ENCODE measurements at regions not wholly inside any gene's neighbourhood (a gene's known extent, or its start where the extent isn't known, plus 50 kb on each side); places are given as distances from the start of the nearest gene placed in this dataset.
"Not testable (repeated sequence)": the region's sequence is repeated elsewhere in the genome, so short reads cannot be mapped to it uniquely, and the experiment has no call there.

DNA sequence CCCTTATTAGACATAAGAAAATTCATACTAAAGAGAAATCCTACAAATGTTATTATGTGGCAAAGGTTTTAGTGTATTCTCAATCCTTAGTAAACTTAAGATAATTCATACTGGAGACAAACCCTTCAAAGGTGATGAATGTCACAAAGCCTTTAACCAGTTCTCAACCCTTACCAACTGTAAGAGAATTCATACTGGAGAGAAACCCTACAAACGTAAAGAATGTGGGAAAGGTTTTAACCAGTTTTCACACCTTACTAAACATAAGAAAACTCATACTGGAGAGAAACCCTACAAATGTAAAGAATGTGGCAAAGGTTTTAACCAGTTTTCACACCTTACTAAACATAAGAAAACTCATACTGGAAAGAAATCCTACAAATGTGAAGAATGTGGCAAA lies 93.2 kb downstream of the ZNF680 start:
- DNase-seq: no peak

DNA sequence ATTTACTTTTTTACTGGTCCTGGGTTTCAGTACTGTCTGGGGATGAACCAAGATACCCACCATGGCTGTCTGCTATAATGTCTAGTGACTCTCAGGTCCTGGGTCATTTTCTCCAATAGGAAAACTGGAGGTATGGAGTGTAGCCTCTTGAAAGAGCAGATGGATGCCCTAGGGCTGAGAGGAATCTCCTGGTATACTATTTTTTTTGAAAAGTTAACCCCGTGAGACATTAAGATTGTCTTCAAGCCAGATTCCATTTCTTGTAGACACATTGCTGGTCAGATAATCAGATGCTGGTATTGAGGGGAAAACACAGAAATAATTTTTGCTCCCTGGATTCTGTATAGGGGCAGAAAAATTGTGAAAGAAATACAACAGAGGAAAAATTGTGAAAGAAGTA lies 97.3 kb downstream of the ZNF680 start:
- no peak for DNase-seq

GRCh38 chr7:64463636-64464375 lies 99.1 kb downstream of the ZNF680 start:
- peak; percentile 15 for DNase-seq

DNA sequence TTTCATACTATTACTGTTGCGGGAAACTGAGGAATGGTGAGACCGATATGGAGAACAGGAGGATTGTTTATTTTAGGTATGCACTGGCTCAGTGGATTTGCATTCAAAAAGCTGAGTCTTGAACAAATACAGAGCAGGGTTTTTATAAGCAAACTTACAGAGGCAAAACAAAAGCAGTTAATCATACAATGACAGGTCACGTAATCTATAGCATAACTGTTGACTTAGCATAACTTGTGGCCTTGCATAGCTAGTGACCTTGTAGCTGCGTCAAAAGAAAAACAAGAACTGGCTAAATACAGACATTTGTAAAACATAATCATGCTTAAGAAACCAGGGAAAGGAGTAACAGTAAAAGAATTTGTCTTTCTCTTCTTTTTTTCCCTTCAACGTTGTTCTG lies 103.0 kb downstream of the ZNF680 start:
- not testable (repeated sequence) for DNase-seq

GRCh38 chr7:64433590-64433989 lies 119.8 kb downstream of the ZNF736 start:
- no peak for DNase-seq

GRCh38 chr7:64431838-64432237 lies 118.1 kb downstream of the ZNF736 start:
- no peak for DNase-seq

DNA sequence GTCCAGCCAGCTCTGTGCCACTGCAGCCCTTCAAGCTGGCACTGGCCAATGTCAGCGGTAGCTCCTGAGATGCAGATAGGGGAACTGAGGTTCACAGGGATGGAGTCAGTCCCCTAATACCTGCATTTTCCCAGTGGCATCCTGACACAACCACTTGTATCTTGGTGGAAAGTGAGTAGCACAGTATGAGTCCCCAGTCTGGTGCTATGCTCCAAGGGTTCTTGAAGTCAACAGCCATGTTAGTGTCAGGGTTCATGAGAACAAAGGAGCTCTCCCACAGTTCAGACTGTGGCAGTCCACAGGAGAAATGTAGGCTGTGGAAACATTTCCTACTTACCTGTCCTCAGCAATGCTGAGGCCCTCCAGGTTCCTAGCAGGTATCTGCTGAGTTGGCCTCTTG lies 115.5 kb downstream of the ZNF736 start:
- DNase-seq: no peak

DNA sequence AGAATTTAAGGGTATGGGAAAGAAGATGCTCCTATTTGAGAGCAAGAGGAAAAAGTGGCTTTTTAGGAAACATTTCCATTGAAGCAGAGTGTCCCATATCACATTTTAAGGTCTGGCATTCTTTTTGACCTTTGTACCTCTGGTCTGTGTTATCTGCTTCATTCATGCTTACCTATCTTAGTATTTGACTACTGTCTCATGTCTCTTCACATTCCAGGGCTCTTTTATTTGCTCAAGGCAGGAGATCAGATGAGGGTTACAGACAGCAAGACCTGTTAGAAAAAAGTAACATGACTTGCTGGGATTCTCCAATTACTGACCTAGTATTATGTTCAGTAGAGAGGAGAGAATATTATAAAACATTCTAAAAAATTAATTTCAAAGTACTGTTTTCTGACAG lies 111.7 kb downstream of the ZNF736 start:
- DNase-seq: not testable (repeated sequence)

DNA sequence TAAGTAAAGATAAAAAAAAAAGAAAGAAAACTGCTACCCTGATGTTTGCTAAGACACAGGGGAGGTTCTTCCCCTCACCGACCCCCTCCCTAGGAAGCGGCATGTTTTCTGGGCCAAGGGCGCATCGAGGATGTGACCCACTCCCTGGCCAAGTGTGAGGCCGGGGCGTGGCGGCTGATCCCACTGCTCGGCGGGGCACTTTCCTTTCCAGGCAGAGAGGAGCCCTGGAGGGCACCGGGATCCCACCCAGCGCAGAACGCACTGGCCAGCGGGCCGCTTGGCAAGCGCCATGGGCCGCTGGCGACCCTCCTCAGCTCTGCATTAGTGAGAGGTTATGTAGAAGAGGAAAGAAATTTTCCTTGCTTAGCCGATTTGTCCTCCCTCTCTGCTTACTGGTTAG lies 93.4 kb downstream of the ZNF736 start:
- DNase-seq: no peak
